Smooth muscle cell (in vitro differentiated cells): ENCODE measurements at regions not wholly inside any gene's neighbourhood (a gene's known extent, or its start where the extent isn't known, plus 50 kb on each side); places are given as distances from the start of the nearest gene placed in this dataset.

Experiments
- DNase-seq: peaks from one replicate; lab custom pipeline; 2025; ENCODE audit not compliant: unreplicated experiment; lab: John Stamatoyannopoulos, UW
- H2AFZ ChIP-seq: fragments of 200-600 bp; sonication (generic); 2 replicates; pipeline ENCODE4 v1.6.0; 2016; ENCODE audit warnings: antibody characterized with exemption, low read depth, mild to moderate bottlenecking
- H3F3A ChIP-seq: fragments of 200-600 bp; sonication (generic); 2 replicates; pipeline ENCODE4 v1.6.0; 2017; ENCODE audit warnings: antibody characterized with exemption, low read depth
- H3K27ac ChIP-seq: fragments of 200-600 bp; sonication (generic); 2 replicates; pipeline ENCODE4 v1.5.1; 2016; ENCODE audit warnings: low read depth, mild to moderate bottlenecking
- H3K27me3 ChIP-seq: fragments of 200-600 bp; sonication (generic); 2 replicates; pipeline ENCODE4 v1.6.1; 2016; ENCODE audit warnings: low read depth, mild to moderate bottlenecking
- H3K36me3 ChIP-seq: fragments of 200-600 bp; sonication (generic); 2 replicates; pipeline ENCODE4 v1.5.1; 2016; ENCODE audit warnings: low read depth
- H3K4me1 ChIP-seq: fragments of 200-600 bp; sonication (generic); 2 replicates; pipeline ENCODE4 v1.5.1; 2016; ENCODE audit warnings: low read depth
- H3K4me2 ChIP-seq: fragments of 200-600 bp; sonication (generic); 2 replicates; pipeline ENCODE4 v1.6.0; 2016; ENCODE audit warnings: mild to moderate bottlenecking
- H3K4me3 ChIP-seq: fragments of 200-600 bp; sonication (generic); 2 replicates; pipeline ENCODE4 v1.5.1; 2016; ENCODE audit warnings: mild to moderate bottlenecking
- H3K79me2 ChIP-seq: fragments of 200-600 bp; sonication (generic); 2 replicates; pipeline ENCODE4 v1.6.0; 2016; ENCODE audit warnings: low read depth, mild to moderate bottlenecking
- H3K9ac ChIP-seq: fragments of 200-600 bp; sonication (generic); 2 replicates; pipeline ENCODE4 v1.6.0; 2016; ENCODE audit warnings: low read depth
- H3K9me3 ChIP-seq: fragments of 200-600 bp; sonication (generic); replicated peaks from 2 replicates; pipeline ENCODE4 v1.5.1; 2016; ENCODE audit warnings: low read depth
- H4K20me1 ChIP-seq: fragments of 200-600 bp; sonication (generic); 2 replicates; pipeline ENCODE4 v1.6.0; 2016; ENCODE audit warnings: low read depth
- CTCF ChIP-seq: fragments of 200-600 bp; sonication (generic); IDR thresholded peaks from 2 replicates; pipeline ENCODE4 v1.5.1; 2017; ENCODE audit warnings: borderline replicate concordance, mild to moderate bottlenecking, antibody characterized with exemption; ENCODE audit not compliant: insufficient read depth, poor library complexity, severe bottlenecking
- WGBS: methylation state at CpG from one replicate; pipeline ENCODE4 v1.1.7; 2016; ENCODE audit warnings: low lambda C conversion rate; 5-methylcytosine and 5-hydroxymethylcytosine counted together

DNA sequence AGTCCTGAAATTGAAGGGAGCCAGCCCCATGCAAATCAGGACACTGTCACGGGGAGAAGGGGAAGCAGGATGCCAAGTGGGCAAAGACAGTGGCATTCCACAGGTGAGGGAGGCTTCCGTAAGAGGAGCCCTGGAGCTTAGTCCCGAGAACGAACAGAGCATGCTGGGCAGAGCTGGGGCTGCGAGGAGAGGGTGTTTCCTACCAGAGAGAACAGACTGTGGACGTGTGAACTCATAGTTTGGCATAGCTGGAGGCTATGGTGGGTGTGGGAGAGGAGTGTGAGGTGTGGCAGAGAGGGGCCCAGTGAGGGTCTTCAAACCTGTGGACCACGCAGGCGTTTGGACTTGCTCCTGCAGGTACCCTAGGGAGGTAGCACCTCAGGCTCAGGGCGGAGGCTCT lies 102.8 kb upstream of the SMIM23 start:
- no peak overlapping the region for H3K4me2 ChIP-seq
- no peak overlapping the region for H2AFZ ChIP-seq
- H3K4me3 ChIP-seq, result no peak overlapping the region
- H3K79me2 ChIP-seq, result no peaks in the 10 kb centered on the region
- H3K36me3 ChIP-seq, result no peaks in the 10 kb centered on the region
- TF ChIP-seq CTCF, result no peak
- no peak overlapping the region for H3K9ac ChIP-seq
- WGBS, result 89% methylated on average over 9 of the region's 9 CpGs
- no peak for DNase-seq
- no peaks in the 10 kb centered on the region for H3F3A ChIP-seq
- no peaks in the 10 kb centered on the region for H3K4me1 ChIP-seq
- no peaks in the 10 kb centered on the region for H3K27me3 ChIP-seq
- no peaks in the 10 kb centered on the region for H3K9me3 ChIP-seq
- H3K27ac ChIP-seq, result no peak overlapping the region
- no peaks in the 10 kb centered on the region for H4K20me1 ChIP-seq

DNA sequence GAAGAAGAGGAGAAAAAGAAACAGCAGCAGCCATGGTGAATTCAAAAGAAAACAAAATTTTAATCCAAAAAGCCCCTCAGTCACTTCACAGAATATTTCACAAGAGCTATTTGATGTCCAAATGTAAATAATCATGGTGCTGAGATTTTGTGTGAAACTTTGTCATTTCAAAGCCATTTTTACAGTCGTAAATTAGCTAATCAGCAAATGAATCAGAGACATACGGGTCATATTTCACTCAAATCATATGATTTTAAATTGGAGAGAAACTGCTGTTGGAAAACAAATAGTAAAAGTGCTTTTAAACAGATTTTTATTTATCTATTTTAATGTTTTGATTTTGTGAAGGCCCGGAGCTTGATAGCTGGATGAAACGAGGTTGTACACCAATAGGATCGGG lies 101.4 kb upstream of the SMIM23 start:
- Histone ChIP-seq H3K4me3 (no peak overlapping the region), H2AFZ (no peak overlapping the region), H4K20me1 (no peaks in the 10 kb centered on the region), H3K27me3 (no peaks in the 10 kb centered on the region), H3K9ac (no peak overlapping the region), H3K4me2 (no peak overlapping the region), H3K9me3 (no peaks in the 10 kb centered on the region), H3K4me1 (no peaks in the 10 kb centered on the region), H3K27ac (no peak overlapping the region), H3K36me3 (no peaks in the 10 kb centered on the region), H3F3A (no peaks in the 10 kb centered on the region), H3K79me2 (no peaks in the 10 kb centered on the region)
- WGBS, result 86% methylated on average over 5 of the region's 5 CpGs
- TF ChIP-seq CTCF, result no peak
- DNase-seq, result no peak

DNA sequence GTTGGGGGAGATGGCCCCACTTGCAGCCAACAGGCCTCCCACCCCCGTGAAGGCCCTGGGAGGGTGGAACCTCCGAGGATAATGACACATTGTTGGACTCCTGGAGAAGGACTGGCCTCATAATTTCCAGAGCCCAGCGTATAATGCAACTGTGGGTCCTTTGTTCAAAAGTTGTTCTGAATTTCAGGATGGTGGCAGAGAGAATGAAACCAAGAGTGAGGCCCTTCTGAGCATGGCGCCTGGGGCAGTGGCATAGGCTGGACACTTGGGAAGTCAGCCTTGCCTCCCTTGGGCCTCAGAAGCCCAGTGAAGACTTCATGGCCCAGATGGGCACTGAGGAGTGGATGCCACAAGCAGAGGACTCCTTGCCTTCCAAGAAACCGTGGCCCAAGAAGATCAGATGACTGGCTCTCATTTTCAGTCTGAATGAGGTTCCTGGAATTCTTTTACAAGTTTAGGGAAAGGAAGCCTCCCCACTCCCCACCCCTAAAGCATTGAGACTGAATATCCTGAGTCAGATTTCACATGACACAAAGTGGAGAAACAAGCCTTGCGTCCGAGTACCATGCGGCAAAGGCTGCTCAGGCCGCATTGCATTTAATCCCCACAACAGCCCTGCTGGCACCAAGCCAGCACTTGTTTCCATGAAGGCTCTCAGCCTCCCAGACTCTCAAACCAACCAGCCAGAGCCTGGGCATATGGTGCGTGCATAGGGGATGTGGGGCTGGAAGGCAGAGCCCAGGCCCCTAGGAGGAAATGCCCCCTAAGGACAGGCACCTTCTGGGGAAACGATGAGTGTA lies 96.7 kb upstream of the SMIM23 start:
- Histone ChIP-seq H3F3A (no peaks in the 10 kb centered on the region), H3K79me2 (no peaks in the 10 kb centered on the region), H2AFZ (no peak overlapping the region), H3K4me1 (no peaks in the 10 kb centered on the region), H3K4me2 (no peak overlapping the region), H3K27ac (no peak overlapping the region), H3K4me3 (no peak overlapping the region), H3K9me3 (no peaks in the 10 kb centered on the region), H4K20me1 (no peaks in the 10 kb centered on the region), H3K36me3 (no peaks in the 10 kb centered on the region), H3K9ac (no peak overlapping the region), H3K27me3 (peaks cover 5% of the 10 kb centered on the region)
- 59% methylated on average over 11 of the region's 11 CpGs for WGBS
- no peak for DNase-seq
- TF ChIP-seq CTCF, result no peak

DNA sequence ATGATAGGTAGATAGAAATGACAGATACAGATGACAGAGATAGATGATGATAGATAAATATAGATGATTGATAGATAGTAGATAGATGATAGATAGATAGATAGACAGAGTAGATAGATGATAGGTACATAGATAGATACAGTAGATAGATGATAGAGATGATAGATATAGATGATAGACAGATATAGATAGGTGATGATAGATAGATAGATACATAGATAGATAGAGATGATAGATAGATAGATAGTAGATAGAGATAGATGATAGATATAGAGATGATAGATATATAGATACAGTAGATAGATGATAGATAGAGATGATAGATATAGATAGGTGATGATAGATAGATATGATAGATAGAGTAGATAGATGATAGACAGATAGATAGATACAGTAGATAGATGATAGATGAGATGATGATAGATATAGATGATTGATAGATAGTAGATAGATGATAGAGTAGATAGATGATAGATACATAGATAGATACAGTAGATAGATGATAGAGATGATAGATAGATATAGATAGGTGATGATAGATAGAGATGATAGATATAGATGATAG lies 95.7 kb upstream of the SMIM23 start:
- Histone ChIP-seq H3K4me1 (no peaks in the 10 kb centered on the region), H3K36me3 (no peaks in the 10 kb centered on the region), H3K9ac (no peak overlapping the region), H3K27me3 (peaks cover 8% of the 10 kb centered on the region), H3K9me3 (no peaks in the 10 kb centered on the region), H4K20me1 (no peaks in the 10 kb centered on the region), H3K4me3 (no peak overlapping the region), H3K27ac (no peak overlapping the region), H3F3A (no peaks in the 10 kb centered on the region), H3K4me2 (no peak overlapping the region), H2AFZ (no peak overlapping the region), H3K79me2 (no peaks in the 10 kb centered on the region)
- no peak for DNase-seq
- no peak for TF ChIP-seq CTCF
